ENCODE measurements at regions not wholly inside any gene's neighbourhood (a gene's known extent, or its start where the extent isn't known, plus 50 kb on each side); places are given as distances from the start of the nearest gene placed in this dataset.

GRCh38 chr15:77855871-77856270 lies 221.6 kb downstream of the TBC1D2B start:
- TF ChIP-seq CTCF (IDR thresholded peaks at IDR 0.05; ENCODE audit: low read length), result no peak
- no peak for TF ChIP-seq EZH2 (optimal IDR thresholded peaks at IDR 0.05; ENCODE audit: low read depth, low read length)
- TF ChIP-seq EZH2phosphoT487 (IDR thresholded peaks at IDR 0.05; ENCODE audit: low read length), result no peak

Data from MM.1S (cell line).